ENCODE measurements at regions not wholly inside any gene's neighbourhood (a gene's known extent, or its start where the extent isn't known, plus 50 kb on each side); places are given as distances from the start of the nearest gene placed in this dataset.

DNA sequence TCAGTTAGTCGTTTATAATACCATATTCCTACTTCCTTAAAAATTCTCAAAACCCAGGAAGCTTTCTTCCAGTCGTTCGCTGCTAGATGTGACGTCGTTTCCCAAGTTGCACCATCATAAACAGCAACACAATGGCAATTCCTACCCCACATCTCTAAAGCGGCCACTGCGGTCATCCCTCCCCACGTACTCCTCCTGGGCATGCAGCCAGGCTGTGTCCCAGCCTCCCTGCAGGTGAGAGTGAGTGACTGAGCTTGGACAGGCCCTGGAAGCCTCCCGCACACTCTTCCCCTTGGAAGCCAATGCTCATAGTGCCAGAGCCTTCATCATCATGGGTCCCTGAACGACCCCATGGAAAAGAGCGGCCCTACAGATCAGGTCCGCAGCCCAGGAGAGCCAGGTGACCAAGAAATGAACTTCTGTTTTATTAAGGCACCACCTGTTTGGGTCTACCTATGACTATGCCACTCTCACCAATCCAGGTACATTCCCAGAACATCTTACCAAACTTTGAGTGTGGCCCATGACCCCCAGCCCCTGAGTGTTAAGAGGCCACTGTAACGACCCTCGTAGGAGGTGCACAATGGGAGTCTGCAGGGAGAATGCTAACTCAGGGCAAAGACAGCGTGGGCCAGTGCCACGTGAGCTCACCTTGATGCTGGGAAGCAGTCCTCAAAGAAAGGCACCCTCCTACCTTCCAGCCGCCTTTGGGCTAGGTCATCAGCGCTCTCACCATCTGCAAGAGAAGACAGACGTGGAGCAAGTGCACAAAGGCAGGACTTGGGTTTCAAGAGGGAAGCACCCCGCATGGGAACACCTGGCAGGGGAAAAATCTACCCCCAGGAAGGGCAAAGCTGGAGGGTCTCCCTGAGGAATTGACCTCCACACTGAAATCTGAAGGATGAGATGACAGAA, 74.7 kb upstream of the RAB6C start:
- Histone ChIP-seq H3K27me3 (no peaks in the 10 kb centered on the region), H3K9me3 (peaks cover 2% of the 10 kb centered on the region), H3K4me3 (no peak overlapping the region), H3K36me3 (no peaks in the 10 kb centered on the region), H3K27ac (no peak overlapping the region), H3K4me1 (no peaks in the 10 kb centered on the region)
- DNase-seq (peak; percentile 43), ATAC-seq (no peak)
- TF ChIP-seq, protein P1, sequence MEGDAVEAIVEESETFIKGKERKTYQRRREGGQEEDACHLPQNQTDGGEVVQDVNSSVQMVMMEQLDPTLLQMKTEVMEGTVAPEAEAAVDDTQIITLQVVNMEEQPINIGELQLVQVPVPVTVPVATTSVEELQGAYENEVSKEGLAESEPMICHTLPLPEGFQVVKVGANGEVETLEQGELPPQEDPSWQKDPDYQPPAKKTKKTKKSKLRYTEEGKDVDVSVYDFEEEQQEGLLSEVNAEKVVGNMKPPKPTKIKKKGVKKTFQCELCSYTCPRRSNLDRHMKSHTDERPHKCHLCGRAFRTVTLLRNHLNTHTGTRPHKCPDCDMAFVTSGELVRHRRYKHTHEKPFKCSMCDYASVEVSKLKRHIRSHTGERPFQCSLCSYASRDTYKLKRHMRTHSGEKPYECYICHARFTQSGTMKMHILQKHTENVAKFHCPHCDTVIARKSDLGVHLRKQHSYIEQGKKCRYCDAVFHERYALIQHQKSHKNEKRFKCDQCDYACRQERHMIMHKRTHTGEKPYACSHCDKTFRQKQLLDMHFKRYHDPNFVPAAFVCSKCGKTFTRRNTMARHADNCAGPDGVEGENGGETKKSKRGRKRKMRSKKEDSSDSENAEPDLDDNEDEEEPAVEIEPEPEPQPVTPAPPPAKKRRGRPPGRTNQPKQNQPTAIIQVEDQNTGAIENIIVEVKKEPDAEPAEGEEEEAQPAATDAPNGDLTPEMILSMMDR (IDR thresholded peaks at IDR 0.05): no peak
- intact Hi-C loops (cut with DNase I): no loop called here

DNA sequence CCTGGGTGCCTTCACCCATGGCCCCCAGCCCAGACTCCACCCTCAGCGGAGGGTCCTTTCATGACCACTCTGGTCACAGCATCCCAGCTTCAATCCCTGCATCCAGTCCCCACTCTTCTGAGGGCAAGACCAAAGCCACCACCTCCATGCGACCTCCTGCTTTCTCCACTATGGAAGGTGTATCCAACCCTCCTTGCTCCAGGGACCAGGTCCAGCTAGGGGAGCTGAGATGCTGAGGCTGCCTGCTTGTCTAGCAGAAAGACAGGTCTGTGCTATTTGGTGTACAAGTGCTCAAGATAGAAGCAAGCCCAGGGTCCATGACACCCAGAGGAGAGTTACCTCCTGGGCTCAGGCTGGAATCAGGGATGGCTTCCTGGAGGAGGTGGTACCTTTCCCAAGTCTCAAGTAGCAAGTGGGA, 73.8 kb upstream of the RAB6C start:
- H3K27me3 ChIP-seq: no peaks in the 10 kb centered on the region
- H3K4me1 ChIP-seq: no peaks in the 10 kb centered on the region
- intact Hi-C loops (cut with DNase I): no loop called here
- H3K4me3 ChIP-seq: no peak overlapping the region
- ATAC-seq (no peak), DNase-seq (peak; percentile 28)
- H3K9me3 ChIP-seq: no peaks in the 10 kb centered on the region
- TF ChIP-seq, protein P1 (IDR thresholded peaks at IDR 0.05): no peak
- no peaks in the 10 kb centered on the region for H3K36me3 ChIP-seq
- no peak overlapping the region for H3K27ac ChIP-seq

DNA sequence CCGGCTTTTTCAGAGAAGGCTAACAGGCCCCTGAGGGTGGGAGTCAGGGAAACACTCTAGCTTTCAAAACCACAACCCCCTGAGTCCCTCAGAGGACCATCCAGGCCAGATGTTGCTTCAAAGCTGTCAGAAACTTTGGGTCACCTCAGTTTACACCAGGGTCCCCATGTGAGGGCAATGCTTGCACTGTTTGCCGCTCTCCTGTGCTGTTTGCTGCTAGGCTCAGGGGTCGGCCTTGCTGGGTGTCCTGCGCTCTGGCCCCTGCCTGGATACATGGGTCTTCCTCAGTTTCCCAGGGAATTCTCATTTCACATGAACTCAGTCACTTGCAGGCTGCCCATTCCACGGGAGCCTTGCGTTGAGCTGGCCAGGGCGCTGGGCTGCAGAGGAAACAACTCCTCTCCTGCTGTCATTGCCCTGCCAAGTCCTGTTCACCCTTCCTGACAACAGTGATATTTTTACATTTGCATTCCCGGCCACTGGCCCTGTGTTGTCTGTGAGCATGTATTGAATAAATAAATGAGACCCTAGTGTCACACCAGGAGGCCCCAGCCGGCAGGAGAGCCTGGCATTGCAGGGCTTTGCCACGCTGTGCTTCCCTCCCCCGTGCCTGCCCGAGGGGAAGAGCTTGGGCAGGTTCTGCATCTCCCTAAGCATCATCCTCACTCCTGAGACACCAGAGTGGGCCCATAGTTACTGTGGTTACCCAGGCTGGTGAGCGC, 73.2 kb upstream of the RAB6C start:
- H3K27me3 ChIP-seq: no peaks in the 10 kb centered on the region
- ATAC-seq: no peak
- no peaks in the 10 kb centered on the region for H3K9me3 ChIP-seq
- DNase-seq: peak; percentile 45
- TF ChIP-seq, protein P1 (IDR thresholded peaks at IDR 0.05): no peak
- intact Hi-C loops (cut with DNase I): no loop called here
- H3K27ac ChIP-seq: no peak overlapping the region
- H3K36me3 ChIP-seq: no peaks in the 10 kb centered on the region
- no peaks in the 10 kb centered on the region for H3K4me1 ChIP-seq
- no peak overlapping the region for H3K4me3 ChIP-seq

DNA sequence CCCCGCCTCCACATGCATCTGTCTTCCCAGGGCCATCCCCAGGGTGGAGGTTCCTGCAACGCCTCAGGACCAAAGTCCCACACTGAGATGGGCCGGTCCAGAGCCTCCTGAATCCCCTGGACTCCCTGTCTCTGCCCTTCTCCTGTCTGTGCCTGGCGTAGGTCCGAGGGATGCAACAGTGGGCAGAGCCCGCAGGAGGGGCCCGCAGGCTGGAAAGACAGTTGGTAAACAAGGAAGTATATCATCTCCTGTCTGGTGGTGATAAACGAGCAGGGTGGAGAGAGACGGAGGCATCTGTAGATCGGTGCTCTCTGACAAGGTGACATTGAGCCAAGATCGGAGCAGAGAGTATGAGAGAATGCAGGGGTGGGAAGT, 72.6 kb upstream of the RAB6C start:
- peak; percentile 58 for DNase-seq
- TF ChIP-seq, protein P1 (IDR thresholded peaks at IDR 0.05): no peak
- ATAC-seq: no peak

DNA sequence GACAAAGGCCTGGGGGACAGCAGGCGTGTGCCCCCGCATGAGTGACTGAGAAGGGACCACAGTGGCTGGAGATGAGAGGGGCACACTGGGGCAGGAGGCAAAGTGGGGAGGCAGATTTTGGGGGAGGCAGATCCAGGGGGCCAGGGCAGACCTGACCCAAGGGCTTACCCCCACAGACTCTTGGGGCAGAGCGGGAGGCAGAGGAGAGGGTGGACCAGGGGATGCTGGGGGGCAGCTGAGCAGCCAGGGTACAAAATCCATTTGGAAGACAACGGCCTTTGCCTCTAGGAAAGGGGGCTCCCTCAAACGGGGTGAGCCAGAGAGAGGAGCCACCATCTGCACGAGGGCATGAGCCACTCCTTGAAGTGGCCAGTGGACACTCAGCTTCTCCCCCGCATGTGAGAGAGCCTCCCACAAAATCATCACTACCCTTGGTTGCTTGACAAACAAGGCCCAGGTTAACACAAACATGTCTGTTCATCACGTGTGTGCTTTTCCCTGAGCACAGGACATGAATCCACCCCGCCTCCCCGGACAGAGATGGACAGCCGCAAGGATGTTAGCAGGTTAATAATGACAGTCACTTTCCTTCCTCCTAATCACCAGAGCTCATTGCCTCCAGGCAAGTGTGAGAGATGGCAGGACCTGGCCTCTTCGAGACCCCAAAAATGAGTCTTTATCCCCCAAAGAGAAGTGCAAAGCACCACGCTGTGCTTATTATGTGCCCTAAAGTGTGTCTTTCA, 72.0 kb upstream of the RAB6C start:
- H3K9me3 ChIP-seq: no peaks in the 10 kb centered on the region
- DNase-seq (peak; percentile 42), ATAC-seq (no peak)
- intact Hi-C loops (cut with DNase I): no loop called here
- H3K36me3 ChIP-seq: no peaks in the 10 kb centered on the region
- no peak overlapping the region for H3K27ac ChIP-seq
- no peak overlapping the region for H3K4me3 ChIP-seq
- TF ChIP-seq, protein P1 (IDR thresholded peaks at IDR 0.05): no peak
- no peaks in the 10 kb centered on the region for H3K4me1 ChIP-seq
- no peaks in the 10 kb centered on the region for H3K27me3 ChIP-seq

More for the DNA sequence above, 72.6 kb upstream of the RAB6C start:
- no peaks in the 10 kb centered on the region for H3K36me3 ChIP-seq
- no peaks in the 10 kb centered on the region for H3K27me3 ChIP-seq
- H3K4me3 ChIP-seq: no peak overlapping the region
- H3K4me1 ChIP-seq: no peaks in the 10 kb centered on the region
- H3K9me3 ChIP-seq: no peaks in the 10 kb centered on the region
- H3K27ac ChIP-seq: no peak overlapping the region
- intact Hi-C loops (cut with DNase I): no loop called here
